Muscle layer of colon (tissue), 2 donors: ENCODE measurements at regions not wholly inside any gene's neighbourhood (a gene's known extent, or its start where the extent isn't known, plus 50 kb on each side); places are given as distances from the start of the nearest gene placed in this dataset.

ENCODE experiments used
- H3K27ac ChIP-seq: one replicate; pipeline ENCODE4 v1.7.0; 2013; ENCODE audit warnings: low read depth, mild to moderate bottlenecking, low read length, moderate library complexity
- H3K27me3 ChIP-seq, 2 donors: one replicate each; pipeline ENCODE4 v1.7.0; 2013; ENCODE audit warnings: low read length in 2 of 2, mild to moderate bottlenecking in 2 of 2; ENCODE audit not compliant: insufficient read depth in 2 of 2, control insufficient read depth in 1 of 2
- H3K36me3 ChIP-seq: one replicate; pipeline ENCODE4 v1.7.0; 2013; ENCODE audit warnings: mild to moderate bottlenecking, low read length; ENCODE audit not compliant: insufficient read depth
- H3K4me1 ChIP-seq: one replicate; pipeline ENCODE4 v1.7.0; 2013; ENCODE audit warnings: mild to moderate bottlenecking, low read length; ENCODE audit not compliant: insufficient read depth
- H3K4me3 ChIP-seq, 2 donors: one replicate each; pipeline ENCODE4 v1.7.0; 2013; ENCODE audit warnings: low read length in 2 of 2, low read depth in 1 of 2, mild to moderate bottlenecking in 1 of 2, moderate library complexity in 1 of 2
- H3K9ac ChIP-seq: one replicate; pipeline ENCODE4 v1.7.0; 2013; ENCODE audit warnings: low read length
- H3K9me3 ChIP-seq: one replicate; pipeline ENCODE4 v1.7.0; 2013; ENCODE audit warnings: mild to moderate bottlenecking, low read length
- donor health status: abdominal sarcoma.
- donor health status: Adenocarcinoma of cecum.

- Histone ChIP-seq H3K27me3 (no peaks in the 10 kb centered on the region), H3K4me3 (no peak overlapping the region), H3K9me3 (no peaks in the 10 kb centered on the region), H3K36me3 (no peaks in the 10 kb centered on the region), H3K4me1 (no peaks in the 10 kb centered on the region), H3K9ac (no peak overlapping the region), H3K27ac (no peak overlapping the region)
Observed at GRCh38 chr6:14697427-14697826, 548.4 kb upstream of the JARID2 start.

- H3K4me1 ChIP-seq, result no peaks in the 10 kb centered on the region
- no peaks in the 10 kb centered on the region for H3K36me3 ChIP-seq
- no peaks in the 10 kb centered on the region for H3K9me3 ChIP-seq
- no peak overlapping the region for H3K4me3 ChIP-seq
- H3K27me3 ChIP-seq, result no peaks in the 10 kb centered on the region
- no peak overlapping the region for H3K27ac ChIP-seq
- H3K9ac ChIP-seq, result no peak overlapping the region
Observed at GRCh38 chr6:14699803-14700601, 545.9 kb upstream of the JARID2 start.

DNA sequence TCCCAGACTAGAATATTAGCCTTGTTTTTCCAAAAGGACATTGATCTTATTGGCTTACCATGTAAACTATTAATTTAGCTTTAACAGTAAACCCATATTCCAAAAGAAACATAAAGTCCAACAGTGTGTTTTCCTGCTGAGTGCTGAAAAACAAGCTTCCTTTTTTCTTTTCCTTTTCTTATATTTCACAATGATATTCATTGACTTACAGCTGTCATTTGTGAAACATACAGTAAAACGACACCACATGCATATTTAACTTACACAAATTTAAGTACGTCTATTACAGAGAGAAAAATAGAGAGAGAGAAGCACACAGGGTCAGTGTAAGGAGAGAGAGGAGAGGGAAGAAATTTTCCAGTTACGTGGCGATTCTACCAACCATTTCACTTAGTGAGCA, 543.9 kb upstream of the JARID2 start:
- Histone ChIP-seq H3K4me3 (no peak overlapping the region), H3K27ac (no peak overlapping the region), H3K9me3 (no peaks in the 10 kb centered on the region), H3K9ac (no peak overlapping the region), H3K36me3 (no peaks in the 10 kb centered on the region), H3K4me1 (peaks cover 2% of the 10 kb centered on the region), H3K27me3 (no peaks in the 10 kb centered on the region)

DNA sequence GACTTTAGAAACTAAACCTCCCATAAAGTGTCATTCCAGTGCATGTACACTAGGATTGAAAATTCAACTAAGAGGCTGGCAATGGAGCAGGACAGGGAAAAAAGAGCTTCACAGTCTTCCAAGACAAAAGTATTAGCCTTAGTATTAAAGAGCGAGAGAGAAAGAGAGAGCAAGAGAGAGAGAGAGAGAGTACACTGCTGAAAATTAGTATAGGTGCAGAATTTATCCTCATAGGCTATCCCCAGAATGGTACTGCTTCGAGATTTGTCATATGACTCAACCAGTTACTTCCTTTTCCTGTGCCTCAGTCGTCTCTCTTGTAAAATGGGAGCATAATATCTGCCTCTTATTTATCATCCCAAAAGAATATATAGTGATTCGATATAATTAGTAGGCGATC, 543.2 kb upstream of the JARID2 start:
- Histone ChIP-seq H3K27me3 (no peaks in the 10 kb centered on the region), H3K4me1 (peaks cover 9% of the 10 kb centered on the region), H3K9ac (no peak overlapping the region)

DNA sequence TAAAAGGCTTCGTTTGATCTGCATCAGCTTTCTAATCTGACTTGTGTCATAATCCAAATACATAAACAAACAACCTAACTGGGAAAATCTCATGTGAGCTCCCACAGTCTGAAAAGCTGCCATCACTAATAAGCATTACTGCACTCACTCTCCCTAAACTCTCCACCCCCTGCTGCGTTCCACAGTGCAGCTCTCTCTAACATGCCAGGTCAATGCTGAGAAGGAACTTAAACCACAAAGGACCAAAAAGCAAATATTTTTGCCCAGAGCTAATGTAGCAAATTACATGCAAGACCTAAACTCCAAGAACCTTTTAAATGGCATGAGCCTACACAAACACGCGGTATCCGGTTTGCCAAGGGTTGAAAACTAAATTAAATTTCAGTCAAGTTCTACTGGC, 542.3 kb upstream of the JARID2 start:
- no peaks in the 10 kb centered on the region for H3K36me3 ChIP-seq
- H3K4me3 ChIP-seq, result no peak overlapping the region
- no peaks in the 10 kb centered on the region for H3K27me3 ChIP-seq
- no peak overlapping the region for H3K27ac ChIP-seq
- H3K9ac ChIP-seq, result no peak overlapping the region
- H3K4me1 ChIP-seq, result peaks cover 15% of the 10 kb centered on the region
- no peaks in the 10 kb centered on the region for H3K9me3 ChIP-seq

More for the DNA sequence above, 543.2 kb upstream of the JARID2 start:
- no peak overlapping the region for H3K4me3 ChIP-seq
- no peaks in the 10 kb centered on the region for H3K36me3 ChIP-seq
- H3K9me3 ChIP-seq, result no peaks in the 10 kb centered on the region
- H3K27ac ChIP-seq, result no peak overlapping the region

- Histone ChIP-seq H3K9me3 (no peaks in the 10 kb centered on the region), H3K9ac (no peak overlapping the region), H3K36me3 (no peaks in the 10 kb centered on the region), H3K27ac (no peak overlapping the region), H3K4me1 (peaks cover 15% of the 10 kb centered on the region), H3K4me3 (no peak overlapping the region), H3K27me3 (no peaks in the 10 kb centered on the region)
Observed at GRCh38 chr6:14704383-14705271, 541.2 kb upstream of the JARID2 start.

DNA sequence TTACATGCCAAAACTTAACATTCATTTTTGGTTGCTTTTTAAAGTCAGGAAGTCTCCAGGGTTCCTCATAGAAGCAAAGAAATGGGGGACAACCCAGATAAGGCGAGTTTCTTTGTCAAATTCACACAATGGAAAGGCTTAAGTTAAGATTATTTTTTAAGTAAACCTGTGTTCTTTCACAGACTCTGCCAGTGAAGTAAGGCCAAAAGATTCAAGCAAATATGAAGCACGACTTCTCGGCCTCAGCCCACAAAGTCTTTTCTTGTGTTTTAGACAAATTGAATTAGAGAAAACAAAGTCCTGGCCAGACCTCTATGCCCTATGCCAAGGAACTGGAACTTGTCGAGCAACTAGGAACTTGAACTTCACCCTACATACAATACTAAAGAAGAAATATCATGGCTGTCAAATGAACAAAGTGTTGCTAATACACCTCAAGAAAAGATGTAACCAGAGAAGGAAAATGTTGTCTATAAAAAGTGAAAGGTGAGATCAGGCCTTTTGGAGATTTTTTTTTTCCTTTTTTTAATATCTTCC, 540.0 kb upstream of the JARID2 start:
- no peak overlapping the region for H3K9ac ChIP-seq
- no peak overlapping the region for H3K27ac ChIP-seq
- H3K27me3 ChIP-seq, result no peaks in the 10 kb centered on the region
- H3K36me3 ChIP-seq, result no peaks in the 10 kb centered on the region
- H3K4me1 ChIP-seq, result peaks cover 15% of the 10 kb centered on the region
- no peaks in the 10 kb centered on the region for H3K9me3 ChIP-seq
- no peak overlapping the region for H3K4me3 ChIP-seq

DNA sequence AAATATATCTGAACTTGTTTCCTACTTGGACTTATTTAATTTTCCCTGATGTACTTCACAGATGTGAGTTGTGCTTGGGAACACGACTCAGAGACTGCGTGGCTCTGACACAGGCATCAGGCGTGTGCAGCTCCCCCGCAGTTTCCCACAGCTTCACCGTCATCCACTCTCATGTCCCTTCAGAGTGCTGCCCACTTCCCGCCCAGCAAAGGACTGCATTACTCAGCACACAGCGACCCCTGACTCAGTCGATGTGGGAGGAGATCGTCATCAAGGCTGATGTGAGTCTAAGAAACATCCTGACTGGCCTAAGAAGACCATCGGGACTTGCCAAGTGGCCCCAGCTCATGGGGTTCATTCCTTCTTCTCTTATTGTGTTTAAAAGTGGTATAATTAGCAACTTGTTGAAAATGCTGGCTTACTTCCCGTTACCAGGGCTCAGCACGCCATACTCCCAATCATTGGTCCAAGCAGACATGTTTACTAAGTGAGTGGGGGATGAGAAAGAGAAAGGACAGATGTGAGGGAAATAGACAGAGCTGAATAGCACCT, 539.4 kb upstream of the JARID2 start:
- H3K9me3 ChIP-seq, result no peaks in the 10 kb centered on the region
- H3K36me3 ChIP-seq, result no peaks in the 10 kb centered on the region
- H3K9ac ChIP-seq, result no peak overlapping the region
- no peak overlapping the region for H3K4me3 ChIP-seq
- peaks cover 15% of the 10 kb centered on the region for H3K4me1 ChIP-seq
- H3K27ac ChIP-seq, result no peak overlapping the region
- no peaks in the 10 kb centered on the region for H3K27me3 ChIP-seq

GRCh38 chr6:14707276-14707675, 538.6 kb upstream of the JARID2 start:
- Histone ChIP-seq H3K27ac (no peak overlapping the region), H3K9ac (no peak overlapping the region), H3K36me3 (no peaks in the 10 kb centered on the region), H3K4me3 (no peak overlapping the region), H3K27me3 (no peaks in the 10 kb centered on the region), H3K4me1 (peaks cover 15% of the 10 kb centered on the region), H3K9me3 (no peaks in the 10 kb centered on the region)

- H3K4me3 ChIP-seq, result no peak overlapping the region
- H3K9ac ChIP-seq, result no peak overlapping the region
- H3K36me3 ChIP-seq, result no peaks in the 10 kb centered on the region
- no peaks in the 10 kb centered on the region for H3K9me3 ChIP-seq
- H3K4me1 ChIP-seq, result peaks cover 15% of the 10 kb centered on the region
- H3K27ac ChIP-seq, result no peak overlapping the region
- no peaks in the 10 kb centered on the region for H3K27me3 ChIP-seq
Observed at GRCh38 chr6:14707971-14708465, 537.9 kb upstream of the JARID2 start.

GRCh38 chr6:14709066-14709670, 536.7 kb upstream of the JARID2 start:
- Histone ChIP-seq H3K9ac (no peak overlapping the region), H3K4me3 (no peak overlapping the region), H3K27me3 (no peaks in the 10 kb centered on the region), H3K36me3 (no peaks in the 10 kb centered on the region), H3K27ac (no peak overlapping the region), H3K9me3 (no peaks in the 10 kb centered on the region), H3K4me1 (peaks cover 19% of the 10 kb centered on the region)
